ENCODE measurements at regions not wholly inside any gene's neighbourhood (a gene's known extent, or its start where the extent isn't known, plus 50 kb on each side); places are given as distances from the start of the nearest gene placed in this dataset.

GRCh38 chr21:41048623-41049022, 119.3 kb upstream of the BACE2 start:
- H3K27me3 Mint-ChIP-seq: peaks cover 16% of the 10 kb centered on the region
- no peak for DNase-seq
- no peak overlapping the region for H3K4me3 Mint-ChIP-seq
- H3K4me1 Mint-ChIP-seq: no peaks in the 10 kb centered on the region
- H3K9me3 Mint-ChIP-seq: no peaks in the 10 kb centered on the region
- H3K27ac Mint-ChIP-seq: no peak overlapping the region
- no peaks in the 10 kb centered on the region for H3K36me3 Mint-ChIP-seq

GRCh38 chr21:41052820-41053555, 115.0 kb upstream of the BACE2 start:
- Mint-ChIP-seq H3K4me3 (no peak overlapping the region), H3K9me3 (no peaks in the 10 kb centered on the region), H3K27ac (no peak overlapping the region), H3K27me3 (peaks cover 8% of the 10 kb centered on the region), H3K4me1 (no peaks in the 10 kb centered on the region), H3K36me3 (no peaks in the 10 kb centered on the region)
- DNase-seq: no peak

GRCh38 chr21:41054018-41054578, 113.9 kb upstream of the BACE2 start:
- Mint-ChIP-seq H3K4me1 (no peaks in the 10 kb centered on the region), H3K27me3 (peaks cover 8% of the 10 kb centered on the region), H3K4me3 (no peak overlapping the region), H3K27ac (no peak overlapping the region), H3K9me3 (no peaks in the 10 kb centered on the region), H3K36me3 (no peaks in the 10 kb centered on the region)
- DNase-seq: no peak

DNA sequence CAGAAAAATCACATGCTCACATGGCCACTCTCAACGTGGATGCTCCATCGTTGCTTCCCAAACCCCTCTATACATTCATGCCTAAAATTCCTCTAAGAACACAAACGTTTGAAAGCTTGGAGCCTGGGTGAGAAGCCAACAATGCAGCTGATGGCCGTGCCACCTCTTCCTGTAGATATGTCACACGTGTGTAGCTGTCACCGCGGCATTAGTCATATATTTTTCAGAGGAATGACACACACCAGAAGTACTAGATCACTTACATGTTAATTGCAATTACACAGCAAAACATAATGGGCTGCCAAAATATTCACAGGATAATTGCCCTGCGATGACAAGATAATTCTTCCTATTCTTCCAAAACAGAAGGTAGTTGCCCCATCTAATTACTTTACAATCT, 112.7 kb upstream of the BACE2 start:
- H3K4me3 Mint-ChIP-seq: no peak overlapping the region
- no peaks in the 10 kb centered on the region for H3K9me3 Mint-ChIP-seq
- H3K27ac Mint-ChIP-seq: no peak overlapping the region
- no peaks in the 10 kb centered on the region for H3K36me3 Mint-ChIP-seq
- no peak for DNase-seq
- no peaks in the 10 kb centered on the region for H3K4me1 Mint-ChIP-seq
- H3K27me3 Mint-ChIP-seq: peaks cover 9% of the 10 kb centered on the region

- H3K9me3 Mint-ChIP-seq: no peaks in the 10 kb centered on the region
- peaks cover 12% of the 10 kb centered on the region for H3K27me3 Mint-ChIP-seq
- DNase-seq: no peak
- H3K27ac Mint-ChIP-seq: no peak overlapping the region
- H3K4me3 Mint-ChIP-seq: no peak overlapping the region
- no peaks in the 10 kb centered on the region for H3K36me3 Mint-ChIP-seq
- H3K4me1 Mint-ChIP-seq: no peaks in the 10 kb centered on the region
Measured at GRCh38 chr21:41059871-41060270, 108.1 kb upstream of the BACE2 start.

- Mint-ChIP-seq H3K27me3 (peaks cover 20% of the 10 kb centered on the region), H3K4me1 (no peaks in the 10 kb centered on the region), H3K4me3 (no peak overlapping the region), H3K27ac (no peak overlapping the region), H3K36me3 (no peaks in the 10 kb centered on the region), H3K9me3 (no peaks in the 10 kb centered on the region)
- DNase-seq: no peak
Measured at GRCh38 chr21:41061701-41062100, 106.3 kb upstream of the BACE2 start.

DNA sequence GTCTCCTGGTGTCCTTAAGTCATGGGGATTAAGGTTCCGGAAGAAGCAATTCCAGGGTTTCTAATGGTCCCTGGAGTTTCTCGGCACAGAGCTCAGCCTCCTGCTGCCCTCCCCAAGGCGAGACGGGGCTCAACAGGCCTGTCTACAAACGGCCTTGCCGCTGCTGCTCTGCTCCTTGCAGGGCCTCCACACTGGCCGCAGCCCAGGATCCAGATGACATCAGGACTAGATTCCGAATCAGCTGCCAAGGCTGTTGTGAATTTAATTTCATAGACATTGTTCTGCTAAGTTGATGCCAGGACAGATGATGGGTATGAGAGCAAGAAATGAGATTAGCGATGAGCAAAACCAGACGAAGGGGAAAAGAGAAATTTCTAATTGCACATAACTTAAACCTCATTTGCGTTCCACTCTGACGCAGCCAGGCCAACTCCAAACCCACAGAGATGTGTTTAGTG, 103.6 kb upstream of the BACE2 start:
- H3K27ac Mint-ChIP-seq: no peak overlapping the region
- no peaks in the 10 kb centered on the region for H3K36me3 Mint-ChIP-seq
- H3K4me1 Mint-ChIP-seq: peaks cover 9% of the 10 kb centered on the region
- no peak overlapping the region for H3K4me3 Mint-ChIP-seq
- H3K9me3 Mint-ChIP-seq: no peaks in the 10 kb centered on the region
- peaks cover 41% of the 10 kb centered on the region for H3K27me3 Mint-ChIP-seq
- no peak for DNase-seq

GRCh38 chr21:41064951-41065350, 103.0 kb upstream of the BACE2 start:
- Mint-ChIP-seq H3K4me3 (no peak overlapping the region), H3K27me3 (peaks cover 45% of the 10 kb centered on the region), H3K27ac (no peak overlapping the region), H3K36me3 (no peaks in the 10 kb centered on the region), H3K4me1 (peaks cover 9% of the 10 kb centered on the region), H3K9me3 (no peaks in the 10 kb centered on the region)
- no peak for DNase-seq

- no peaks in the 10 kb centered on the region for H3K9me3 Mint-ChIP-seq
- H3K27me3 Mint-ChIP-seq: peaks cover 45% of the 10 kb centered on the region
- H3K4me1 Mint-ChIP-seq: peaks cover 9% of the 10 kb centered on the region
- no peak for DNase-seq
- H3K4me3 Mint-ChIP-seq: no peak overlapping the region
- H3K27ac Mint-ChIP-seq: no peak overlapping the region
- no peaks in the 10 kb centered on the region for H3K36me3 Mint-ChIP-seq
Measured at GRCh38 chr21:41065539-41065938, 102.4 kb upstream of the BACE2 start.

DNA sequence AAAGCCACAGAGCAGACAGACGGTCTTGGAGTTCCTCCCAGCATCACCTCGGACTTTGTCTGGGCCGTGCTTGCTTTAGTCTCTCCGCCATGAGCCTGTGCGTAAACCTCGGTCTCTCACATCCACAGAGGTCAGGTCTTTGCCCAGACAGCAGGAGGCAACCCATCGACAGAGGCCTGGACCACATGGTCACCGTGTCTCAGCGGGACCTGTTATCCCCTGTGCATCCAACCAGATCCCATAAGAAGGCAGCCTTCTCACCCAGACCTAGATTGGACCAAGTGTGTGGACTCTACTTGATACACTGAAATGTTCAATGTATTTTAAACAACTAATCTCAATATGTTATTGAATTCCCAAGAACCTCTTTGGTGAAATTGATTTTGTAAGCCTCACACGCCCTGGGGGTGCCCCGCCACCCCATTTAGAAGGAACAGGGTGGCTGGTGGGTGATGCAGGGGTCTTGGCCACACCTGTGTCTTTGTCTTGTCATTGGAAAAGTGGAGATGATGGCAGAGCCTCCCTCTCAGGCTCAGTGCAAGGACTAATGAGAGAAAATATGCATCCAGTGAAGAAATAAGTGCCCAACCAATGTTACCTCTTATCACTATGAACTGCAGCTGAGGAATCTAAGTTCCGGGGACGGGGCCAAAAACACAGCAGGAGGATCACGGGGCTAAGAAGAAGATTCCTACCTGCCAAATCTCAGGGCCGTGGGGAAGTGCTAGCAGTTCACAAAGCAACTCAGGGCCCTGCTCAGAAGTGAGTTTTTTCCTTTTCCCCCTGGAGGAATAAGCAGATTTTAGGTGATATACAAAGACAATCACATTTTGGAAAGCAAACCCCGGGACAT, 101.6 kb upstream of the BACE2 start:
- Mint-ChIP-seq H3K27me3 (peaks cover 47% of the 10 kb centered on the region), H3K9me3 (no peaks in the 10 kb centered on the region), H3K36me3 (no peaks in the 10 kb centered on the region), H3K4me1 (peaks cover 9% of the 10 kb centered on the region), H3K4me3 (no peak overlapping the region), H3K27ac (no peak overlapping the region)
- DNase-seq: no peak

- peaks cover 45% of the 10 kb centered on the region for H3K27me3 Mint-ChIP-seq
- H3K27ac Mint-ChIP-seq: no peak overlapping the region
- no peaks in the 10 kb centered on the region for H3K9me3 Mint-ChIP-seq
- H3K36me3 Mint-ChIP-seq: no peaks in the 10 kb centered on the region
- no peak for DNase-seq
- no peak overlapping the region for H3K4me3 Mint-ChIP-seq
- peaks cover 9% of the 10 kb centered on the region for H3K4me1 Mint-ChIP-seq
Measured at GRCh38 chr21:41067709-41068108, 100.3 kb upstream of the BACE2 start.

DNA sequence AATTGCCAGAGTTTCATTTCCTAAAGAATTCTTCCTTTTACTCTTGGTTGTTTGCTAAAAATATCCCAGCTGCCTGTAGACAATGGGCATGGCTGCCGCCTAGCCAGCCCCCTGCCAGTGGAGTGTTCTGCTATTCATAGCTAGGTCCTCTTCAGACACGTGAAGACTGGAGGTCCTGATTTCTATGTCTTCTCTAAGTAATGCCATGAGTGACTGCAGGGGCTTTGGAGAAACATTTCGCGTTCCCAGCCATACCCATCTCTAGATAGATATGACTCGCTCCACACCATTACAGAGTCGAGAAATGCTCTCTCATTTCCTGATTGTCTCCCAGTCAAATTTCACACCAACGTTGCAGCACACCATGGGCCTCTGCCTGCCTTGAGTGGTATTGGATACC, 99.5 kb upstream of the BACE2 start:
- Mint-ChIP-seq H3K4me3 (peak overlapping the region; percentile 27), H3K4me1 (peaks cover 9% of the 10 kb centered on the region), H3K9me3 (no peaks in the 10 kb centered on the region), H3K27ac (no peak overlapping the region), H3K36me3 (no peaks in the 10 kb centered on the region), H3K27me3 (peaks cover 45% of the 10 kb centered on the region)
- DNase-seq: no peak

GRCh38 chr21:41068967-41069642, 98.9 kb upstream of the BACE2 start:
- peak; percentile 70 for DNase-seq
- peak overlapping the region; percentile 27 for H3K4me3 Mint-ChIP-seq
- peaks cover 45% of the 10 kb centered on the region for H3K27me3 Mint-ChIP-seq
- H3K36me3 Mint-ChIP-seq: no peaks in the 10 kb centered on the region
- H3K27ac Mint-ChIP-seq: no peak overlapping the region
- peaks cover 9% of the 10 kb centered on the region for H3K4me1 Mint-ChIP-seq
- no peaks in the 10 kb centered on the region for H3K9me3 Mint-ChIP-seq

GRCh38 chr21:41070284-41070683, 97.7 kb upstream of the BACE2 start:
- H3K36me3 Mint-ChIP-seq: no peaks in the 10 kb centered on the region

More at GRCh38 chr21:41070284-41070683, 97.7 kb upstream of the BACE2 start:
- peaks cover 9% of the 10 kb centered on the region for H3K4me1 Mint-ChIP-seq
- H3K9me3 Mint-ChIP-seq: no peaks in the 10 kb centered on the region
- H3K4me3 Mint-ChIP-seq: no peak overlapping the region
- H3K27ac Mint-ChIP-seq: no peak overlapping the region
- peaks cover 45% of the 10 kb centered on the region for H3K27me3 Mint-ChIP-seq
- no peak for DNase-seq

Data from activated naive CD8-positive, alpha-beta T cell treated with anti-CD3 and anti-CD28 coated beads for 36 hours (primary cell).